SKM-1 treated with dmso at 0.1 percent for 144 hours (cell line): ENCODE measurements at regions not wholly inside any gene's neighbourhood (a gene's known extent, or its start where the extent isn't known, plus 50 kb on each side); places are given as distances from the start of the nearest gene placed in this dataset.

Experiments
- DNase-seq: peaks from one replicate; lab custom pipeline; 2025; ENCODE audit not compliant: unreplicated experiment; lab: John Stamatoyannopoulos, UW

DNA sequence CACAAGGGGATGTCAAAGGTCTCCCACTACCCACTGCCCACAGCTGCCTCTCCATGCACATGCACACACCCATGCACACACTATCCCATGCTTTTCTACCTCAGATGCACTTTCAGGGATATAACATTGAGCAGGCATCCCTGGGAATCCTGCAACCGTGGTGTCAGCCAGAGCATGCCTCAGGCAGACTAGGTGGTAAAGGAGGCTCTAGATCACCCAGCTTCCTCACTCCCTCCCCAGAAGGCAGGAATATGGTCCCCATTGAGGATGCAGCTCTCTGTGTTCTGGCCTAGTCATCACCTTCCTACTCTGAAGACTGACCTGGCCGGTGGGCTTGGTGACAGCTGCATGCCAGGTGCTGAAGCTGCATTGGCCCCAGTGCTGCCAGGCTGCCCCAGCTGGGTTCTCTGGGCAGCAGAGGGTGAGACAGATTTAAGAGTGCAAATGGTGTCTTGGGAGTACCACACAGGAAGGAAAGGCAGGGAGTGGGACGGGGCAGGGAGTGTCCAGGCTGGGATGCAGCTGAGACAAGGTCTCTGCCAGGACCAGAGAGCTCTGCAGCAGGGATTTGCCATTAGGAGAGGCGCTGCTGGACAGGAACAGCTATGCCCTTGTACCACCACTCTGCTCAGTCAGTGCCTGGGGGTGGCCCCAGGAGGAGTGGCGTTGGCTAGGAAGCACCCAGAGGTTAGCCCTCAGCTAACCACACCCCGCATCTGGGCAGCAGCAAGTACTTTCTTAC lies 53.4 kb upstream of the GDF10 start:
- DNase-seq = no peak

DNA sequence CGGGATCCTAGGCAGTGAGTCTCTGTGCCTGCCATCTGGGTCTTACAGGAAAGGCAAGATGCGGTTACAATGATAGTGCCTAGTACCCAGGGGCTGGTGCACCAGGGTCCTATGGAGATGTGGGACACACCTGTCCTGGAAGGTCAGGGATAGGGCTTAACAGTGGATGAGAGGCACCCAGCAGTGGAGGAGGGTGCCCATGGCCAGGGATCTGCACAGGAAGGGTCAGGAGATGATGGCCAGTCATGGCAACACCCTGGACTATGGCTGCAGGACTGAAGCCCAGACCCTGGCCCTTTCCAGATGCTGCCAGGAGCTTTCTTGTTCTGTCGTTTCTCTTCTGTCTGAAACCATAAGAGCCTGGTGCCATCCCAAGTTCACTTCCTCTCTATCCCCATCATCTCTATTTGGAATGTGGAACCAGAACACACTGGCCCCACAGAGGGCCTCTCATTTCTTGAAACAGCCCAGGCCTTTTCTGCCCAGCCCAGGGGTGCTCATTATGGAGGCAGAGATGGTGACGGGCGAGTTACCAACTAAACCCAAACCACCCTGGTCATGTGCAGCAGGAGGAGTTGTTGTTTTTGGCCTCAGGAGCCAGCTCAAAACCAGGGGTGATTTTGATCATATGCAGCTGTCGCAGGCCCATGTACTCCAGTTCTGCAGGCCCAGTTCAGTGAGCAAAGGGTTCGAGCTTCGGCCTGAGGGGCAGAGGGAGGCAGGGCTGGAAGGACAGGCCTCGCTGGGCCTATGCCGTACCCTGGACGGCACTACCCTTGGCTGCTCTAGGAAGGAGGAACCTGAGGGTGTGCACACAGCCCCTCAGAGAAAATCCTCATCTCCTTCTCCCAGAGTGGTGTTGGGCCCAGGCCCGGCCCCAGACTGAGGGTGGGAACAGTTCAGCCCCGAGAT lies 52.6 kb upstream of the GDF10 start:
- DNase-seq = no peak

DNA sequence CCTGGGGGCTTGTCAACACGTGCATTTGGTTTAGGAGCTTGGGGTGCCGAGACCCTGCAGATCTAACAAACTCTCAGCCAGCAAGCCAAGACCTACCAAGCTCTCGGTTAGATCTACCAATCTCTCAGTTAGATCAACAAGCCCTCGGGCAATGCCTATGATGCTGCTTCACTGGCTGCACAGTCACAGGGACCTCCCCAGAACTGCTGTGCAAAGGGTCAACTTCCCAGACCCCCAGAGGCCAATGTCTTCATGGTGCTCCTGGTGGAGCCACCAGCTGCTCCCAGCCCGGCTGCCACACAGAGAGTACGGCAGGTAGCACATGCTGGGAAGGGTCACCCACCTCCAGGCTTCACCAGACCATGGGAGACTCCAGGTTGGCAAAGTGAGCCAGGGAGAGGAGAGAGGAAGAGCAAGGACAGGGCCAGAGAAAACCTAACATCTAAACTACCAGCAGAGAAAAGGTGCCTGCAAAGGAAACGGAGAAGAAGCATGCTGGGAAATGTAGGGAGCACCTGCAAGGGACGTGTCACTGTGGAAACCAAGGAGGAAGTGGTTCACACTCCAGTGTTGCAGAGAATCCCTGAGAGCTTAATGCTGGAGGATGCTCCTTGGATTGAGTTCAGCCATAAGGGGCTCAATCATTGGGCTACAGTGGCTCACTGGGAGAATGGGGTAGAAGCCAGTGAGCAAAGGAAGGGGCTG lies 51.5 kb upstream of the GDF10 start:
- no peak for DNase-seq

DNA sequence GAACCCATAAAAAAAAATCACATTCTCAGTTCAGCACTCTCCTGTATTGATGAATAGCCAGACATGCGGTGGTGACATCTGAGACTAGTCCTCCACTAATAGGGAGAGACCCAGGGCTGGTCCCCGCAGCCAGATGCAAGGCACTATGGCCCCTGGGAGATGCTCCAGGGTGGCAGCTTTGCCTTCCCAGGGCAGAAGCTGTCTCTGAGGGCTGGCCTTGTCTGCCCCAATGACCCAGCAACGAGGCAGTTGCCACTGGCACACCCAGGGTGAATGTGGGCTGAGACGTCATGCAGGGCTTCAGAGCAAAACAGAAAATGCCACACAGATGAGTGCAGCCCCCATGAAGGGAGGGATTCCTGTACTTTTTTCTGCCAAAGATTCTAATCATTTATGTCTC lies 50.1 kb upstream of the GDF10 start:
- DNase-seq = no peak
